Ishikawa (cell line): ENCODE measurements at regions not wholly inside any gene's neighbourhood (a gene's known extent, or its start where the extent isn't known, plus 50 kb on each side); places are given as distances from the start of the nearest gene placed in this dataset.

Experiments used
- MAX ChIP-seq: IDR thresholded peaks from 2 replicates; pipeline ENCODE4 v1.6.1; 2012
- YY1 ChIP-seq: IDR thresholded peaks from 2 replicates; pipeline ENCODE4 v1.6.1; 2012; ENCODE audit warnings: low read depth

GRCh38 chr6:87873556-87873955 is 171.5 kb upstream of the AKIRIN2 start:
- TF ChIP-seq YY1 (no peak), MAX (no peak)
